IPS DF 6.9 (cell line): ENCODE measurements at regions not wholly inside any gene's neighbourhood (a gene's known extent, or its start where the extent isn't known, plus 50 kb on each side); places are given as distances from the start of the nearest gene placed in this dataset.

Experiments
- DNase-seq: peaks from one replicate; pipeline ENCODE4 v3.0.0-alpha.2; 2013; ENCODE audit warnings: low read depth, low spot score
- H3K27ac ChIP-seq: one replicate; pipeline ENCODE4 v1.5.1; 2013; ENCODE audit warnings: low read length, control low read depth
- H3K27me3 ChIP-seq: 2 replicates; pipeline ENCODE4 v1.6.1; 2013; ENCODE audit warnings: mild to moderate bottlenecking, low read length; ENCODE audit not compliant: control insufficient read depth, insufficient read depth
- H3K36me3 ChIP-seq: 2 replicates; pipeline ENCODE4 v1.6.1; 2013; ENCODE audit warnings: low read length; ENCODE audit not compliant: control insufficient read depth, insufficient read depth
- H3K4me1 ChIP-seq: 2 replicates; pipeline ENCODE4 v1.6.1; 2013; ENCODE audit warnings: low read length; ENCODE audit not compliant: control insufficient read depth, insufficient read depth
- H3K4me3 ChIP-seq: 2 replicates; pipeline ENCODE4 v1.5.1; 2013; ENCODE audit warnings: mild to moderate bottlenecking, low read length
- H3K9me3 ChIP-seq: 2 replicates; pipeline ENCODE4 v1.6.1; 2013; ENCODE audit warnings: low read length, inconsistent platforms; ENCODE audit not compliant: control insufficient read depth, insufficient read depth
- WGBS: extraction: QIAGEN DNeasy Blood & Tissue Kit; methylation state at CpG from one replicate; pipeline ENCODE4 v1.1.7; 2013; ENCODE audit warnings: mixed read lengths, missing lambda C conversion rate; ENCODE audit not compliant: insufficient read length, insufficient coverage; 5-methylcytosine and 5-hydroxymethylcytosine counted together

GRCh38 chr5:111676926-111677415 is 80.0 kb downstream of the NREP start:
- no CpG with 5 or more reads among the region's 3 CpGs for WGBS
- Histone ChIP-seq H3K36me3 (no peaks in the 10 kb centered on the region), H3K27me3 (no peaks in the 10 kb centered on the region; the same call in 1 of the 2 replicates), H3K4me1 (no peaks in the 10 kb centered on the region), H3K27ac (no peak overlapping the region), H3K4me3 (no peak overlapping the region), H3K9me3 (no peaks in the 10 kb centered on the region)
- no peak for DNase-seq

- whole genome bisulfite sequencing = no CpG with 5 or more reads among the region's 1 CpG
- no peak overlapping the region for H3K4me3 ChIP-seq
- no peaks in the 10 kb centered on the region for H3K9me3 ChIP-seq
- DNase-seq = no peak
- no peaks in the 10 kb centered on the region for H3K4me1 ChIP-seq
- no peaks in the 10 kb centered on the region for H3K36me3 ChIP-seq
- H3K27me3 ChIP-seq = no peaks in the 10 kb centered on the region; the same call in 1 of the 2 replicates
- H3K27ac ChIP-seq = no peak overlapping the region
Measured at GRCh38 chr5:111676466-111676865, 80.5 kb downstream of the NREP start.

- H3K27ac ChIP-seq = no peak overlapping the region
- WGBS = no CpG with 5 or more reads among the region's 2 CpGs
- no peak overlapping the region for H3K4me3 ChIP-seq
- no peaks in the 10 kb centered on the region for H3K4me1 ChIP-seq
- no peak for DNase-seq
- no peaks in the 10 kb centered on the region for H3K9me3 ChIP-seq
- H3K27me3 ChIP-seq = no peaks in the 10 kb centered on the region; the same call in 1 of the 2 replicates
- no peaks in the 10 kb centered on the region for H3K36me3 ChIP-seq
Measured at GRCh38 chr5:111675201-111675934, 81.6 kb downstream of the NREP start.

- H3K4me3 ChIP-seq = no peak overlapping the region
- WGBS = no CpG with 5 or more reads among the region's 10 CpGs
- H3K9me3 ChIP-seq = no peaks in the 10 kb centered on the region
- H3K27me3 ChIP-seq = no peaks in the 10 kb centered on the region; the same call in 1 of the 2 replicates
- no peaks in the 10 kb centered on the region for H3K4me1 ChIP-seq
- H3K27ac ChIP-seq = no peak overlapping the region
- H3K36me3 ChIP-seq = no peaks in the 10 kb centered on the region
- no peak for DNase-seq
Measured at GRCh38 chr5:111673891-111674626, 82.9 kb downstream of the NREP start.

GRCh38 chr5:111672099-111672498 is 84.9 kb downstream of the NREP start:
- Histone ChIP-seq H3K4me3 (no peak overlapping the region), H3K9me3 (no peaks in the 10 kb centered on the region), H3K27me3 (no peaks in the 10 kb centered on the region; the same call in 1 of the 2 replicates), H3K36me3 (no peaks in the 10 kb centered on the region), H3K27ac (no peak overlapping the region), H3K4me1 (no peaks in the 10 kb centered on the region; the same call in 1 of the 2 replicates)
- no peak for DNase-seq
- WGBS = no CpG with 5 or more reads among the region's 2 CpGs

- no peaks in the 10 kb centered on the region for H3K9me3 ChIP-seq
- no peaks in the 10 kb centered on the region for H3K36me3 ChIP-seq
- H3K4me1 ChIP-seq = no peaks in the 10 kb centered on the region; the same call in 1 of the 2 replicates
- no peak overlapping the region for H3K4me3 ChIP-seq
- no peaks in the 10 kb centered on the region for H3K27me3 ChIP-seq
- H3K27ac ChIP-seq = no peak overlapping the region
- WGBS = 100% methylated on average over 1 of the region's 3 CpGs
- DNase-seq = no peak
Measured at GRCh38 chr5:111670826-111671492, 86.0 kb downstream of the NREP start.

- Histone ChIP-seq H3K27ac (no peak overlapping the region), H3K4me3 (no peak overlapping the region), H3K9me3 (no peaks in the 10 kb centered on the region), H3K4me1 (no peaks in the 10 kb centered on the region; the same call in 1 of the 2 replicates), H3K27me3 (no peaks in the 10 kb centered on the region), H3K36me3 (no peaks in the 10 kb centered on the region)
- no CpG with 5 or more reads among the region's 4 CpGs for WGBS
- no peak for DNase-seq
Measured at GRCh38 chr5:111668477-111669414, 88.2 kb downstream of the NREP start.

GRCh38 chr5:111667128-111667736 is 89.8 kb downstream of the NREP start:
- H3K4me3 ChIP-seq = no peak overlapping the region
- no peaks in the 10 kb centered on the region for H3K9me3 ChIP-seq
- H3K36me3 ChIP-seq = no peaks in the 10 kb centered on the region
- no peaks in the 10 kb centered on the region; the same call in 1 of the 2 replicates for H3K4me1 ChIP-seq
- WGBS = no CpG with 5 or more reads among the region's 2 CpGs
- no peak for DNase-seq
- no peaks in the 10 kb centered on the region for H3K27me3 ChIP-seq
- H3K27ac ChIP-seq = no peak overlapping the region

- Histone ChIP-seq H3K9me3 (no peaks in the 10 kb centered on the region), H3K4me1 (no peaks in the 10 kb centered on the region), H3K27ac (no peak overlapping the region), H3K27me3 (no peaks in the 10 kb centered on the region), H3K36me3 (no peaks in the 10 kb centered on the region), H3K4me3 (no peak overlapping the region)
- WGBS = no CpG with 5 or more reads among the region's 2 CpGs
- no peak for DNase-seq
Measured at GRCh38 chr5:111656580-111656979, 100.4 kb downstream of the NREP start.
